B cell (primary cell): ENCODE measurements at regions not wholly inside any gene's neighbourhood (a gene's known extent, or its start where the extent isn't known, plus 50 kb on each side); places are given as distances from the start of the nearest gene placed in this dataset.

Experiments
- ATAC-seq: fragments of 200-7000 bp; cut with Tn5 transposase; one replicate; pipeline ENCODE4 v1.10.0; 2021; ENCODE audit warnings: low read depth, mild to moderate bottlenecking, moderate number of reproducible peaks, moderate library complexity
- CTCF ChIA-PET: fragments of 350-600 bp; sonication (Branson Sonifier 250); formaldehyde crosslinking; loops from one replicate; lab custom pipeline; 2021; ENCODE audit warnings: antibody characterized with exemption, inconsistent platforms; lab: Charles Lee
- POLR2A ChIA-PET: fragments of 350-600 bp; sonication (Branson Sonifier 250); formaldehyde crosslinking; loops from one replicate; lab custom pipeline; 2021; ENCODE audit warnings: antibody characterized with exemption; lab: Charles Lee
- DNase-seq: peaks from one replicate; pipeline ENCODE4 v3.0.0; 2013
- H2AFZ ChIP-seq: 2 replicates; pipeline ENCODE4 v1.6.1; 2012; ENCODE audit warnings: mild to moderate bottlenecking, low read depth, low read length; ENCODE audit not compliant: insufficient read depth, poor library complexity, severe bottlenecking
- H3K27ac ChIP-seq, 2 donors: 1 replicate in 1 of 2; 2 replicates in 1 of 2; pipeline ENCODE4 v1.5.1; 2012 to 2013; ENCODE audit warnings: low read length in 2 of 2, mild to moderate bottlenecking in 2 of 2, moderate library complexity in 1 of 2
- H3K27me3 ChIP-seq, 4 experiments: fragments of 200-600 bp in 1 of 4; sonication (generic) in 1 of 4; replicated peaks in 1 of 4; 1 replicate in 2 of 4; 2 replicates in 2 of 4; pipeline versions ENCODE4 v1.6.1 to v1.7.0; 2013 to 2016; ENCODE audit warnings: low read length in 3 of 4, mild to moderate bottlenecking in 2 of 4, mixed read lengths in 1 of 4, moderate library complexity in 1 of 4; ENCODE audit not compliant: insufficient read depth in 4 of 4, control insufficient read depth in 3 of 4; ENCODE audit errors: control extremely low read depth in 1 of 4
- H3K36me3 ChIP-seq, 2 experiments: replicated peaks in 1 of 2; 1 replicate in 1 of 2; 2 replicates in 1 of 2; pipeline versions ENCODE4 v1.6.1 to v1.7.1; 2013; ENCODE audit warnings: low read length in 1 of 2; ENCODE audit not compliant: insufficient read depth in 2 of 2, control insufficient read depth in 1 of 2; ENCODE audit errors: control extremely low read depth in 1 of 2, extremely low read depth in 1 of 2
- H3K4me1 ChIP-seq, 2 donors: fragments of 200-600 bp in 1 of 2; sonication (generic) in 1 of 2; 1 replicate in 1 of 2; 2 replicates in 1 of 2; pipeline versions ENCODE4 v1.5.1 to v1.6.1; 2013 to 2017; ENCODE audit warnings: low read length in 2 of 2; ENCODE audit not compliant: control insufficient read depth in 2 of 2, insufficient read depth in 2 of 2
- H3K4me2 ChIP-seq: replicated peaks from 2 replicates; pipeline ENCODE3; 2012; ENCODE audit warnings: mild to moderate bottlenecking, low read depth, low read length; ENCODE audit not compliant: poor library complexity, severe bottlenecking
- H3K4me3 ChIP-seq, 5 experiments: fragments of 200-600 bp in 1 of 5; sonication (generic) in 1 of 5; 1 replicate in 3 of 5; 2 replicates in 2 of 5; pipeline versions ENCODE4 v1.5.1 to v1.7.0; 2011 to 2016; ENCODE audit warnings: low read length in 4 of 5, mild to moderate bottlenecking in 4 of 5, low read depth in 2 of 5, control low read depth in 1 of 5, moderate library complexity in 1 of 5; ENCODE audit not compliant: insufficient read depth in 1 of 5; ENCODE audit errors: control extremely low read depth in 1 of 5, extremely low read depth in 1 of 5
- H3K79me2 ChIP-seq: fragments of 200-600 bp; sonication (generic); one replicate; pipeline ENCODE4 v1.6.0; 2016; ENCODE audit warnings: low read length; ENCODE audit not compliant: control insufficient read depth, insufficient read depth
- H3K9ac ChIP-seq: fragments of 200-600 bp; sonication (generic); 2 replicates; pipeline ENCODE4 v1.6.1; 2017; ENCODE audit warnings: mild to moderate bottlenecking, low read length, moderate library complexity
- H3K9me3 ChIP-seq, 3 donors: one replicate each; pipeline versions ENCODE4 v1.6.1 to v1.7.1; 2013; ENCODE audit warnings: low read length in 2 of 3; ENCODE audit not compliant: control insufficient read depth in 2 of 3, insufficient read depth in 1 of 3; ENCODE audit errors: control extremely low read depth in 1 of 3
- H4K20me1 ChIP-seq: 2 replicates; pipeline ENCODE4 v1.6.0; 2012; ENCODE audit warnings: mild to moderate bottlenecking, low read length; ENCODE audit not compliant: insufficient read depth, control insufficient read depth, poor library complexity, severe bottlenecking
- H3K27ac Mint-ChIP-seq: one replicate; pipeline ENCODE4 v1.8.0; 2021; ENCODE audit warnings: mixed read lengths
- H3K27me3 Mint-ChIP-seq: one replicate; pipeline ENCODE4 v1.8.0; 2021; ENCODE audit warnings: mixed read lengths
- H3K4me1 Mint-ChIP-seq: one replicate; pipeline ENCODE4 v1.8.0; 2021; ENCODE audit warnings: mixed read lengths
- H3K4me3 Mint-ChIP-seq: one replicate; pipeline ENCODE4 v1.8.0; 2021; ENCODE audit warnings: mixed read lengths
- H3K9me3 Mint-ChIP-seq: one replicate; pipeline ENCODE4 v1.8.0; 2022; ENCODE audit warnings: mixed read lengths; ENCODE audit not compliant: insufficient read depth
- EZH2 ChIP-seq: IDR thresholded peaks from 2 replicates; pipeline ENCODE4 v1.6.1; 2012; ENCODE audit warnings: borderline replicate concordance, low read depth, mild to moderate bottlenecking, moderate library complexity, low read length; ENCODE audit not compliant: insufficient read depth, poor library complexity, severe bottlenecking
- WGBS: methylation state at CpG from one replicate; pipeline ENCODE4 v1.1.5; 2013; ENCODE audit warnings: missing lambda C conversion rate; ENCODE audit not compliant: insufficient coverage; 5-methylcytosine and 5-hydroxymethylcytosine counted together
- intact Hi-C: fragments of 100-400 bp; cut with micrococcal nuclease; formaldehyde crosslinking; loops from one replicate; pipeline ENCODE4 v1.10.0; 2022
- TF ChIP-seq, protein P1 (sequence below): fragments of 200-600 bp; IDR thresholded peaks from one replicate; pipeline ENCODE4 v1.8.0; 2022; ENCODE audit warnings: antibody characterized with exemption, mild to moderate bottlenecking

GRCh38 chr9:16028548-16028947 lies 475.7 kb downstream of the CCDC171 start:
- no peaks in the 10 kb centered on the region for H3K4me1 ChIP-seq
- Mint-ChIP-seq H3K27ac (no peak overlapping the region), H3K4me3 (no peak overlapping the region), H3K9me3 (no peaks in the 10 kb centered on the region), H3K27me3 (no peaks in the 10 kb centered on the region), H3K4me1 (no peaks in the 10 kb centered on the region)
- no peak overlapping the region for H3K9ac ChIP-seq
- no peak overlapping the region for H3K4me3 ChIP-seq
- no peaks in the 10 kb centered on the region for H3K27me3 ChIP-seq
- no peaks in the 10 kb centered on the region for H3K9me3 ChIP-seq
- no peaks in the 10 kb centered on the region for H3K79me2 ChIP-seq
- H3K4me2 ChIP-seq, result no peak overlapping the region
- no peaks in the 10 kb centered on the region for H3K36me3 ChIP-seq
- 78% methylated on average over 2 of the region's 2 CpGs for WGBS
- ATAC-seq (no peak), DNase-seq (no peak)
- TF ChIP-seq, protein P1, sequence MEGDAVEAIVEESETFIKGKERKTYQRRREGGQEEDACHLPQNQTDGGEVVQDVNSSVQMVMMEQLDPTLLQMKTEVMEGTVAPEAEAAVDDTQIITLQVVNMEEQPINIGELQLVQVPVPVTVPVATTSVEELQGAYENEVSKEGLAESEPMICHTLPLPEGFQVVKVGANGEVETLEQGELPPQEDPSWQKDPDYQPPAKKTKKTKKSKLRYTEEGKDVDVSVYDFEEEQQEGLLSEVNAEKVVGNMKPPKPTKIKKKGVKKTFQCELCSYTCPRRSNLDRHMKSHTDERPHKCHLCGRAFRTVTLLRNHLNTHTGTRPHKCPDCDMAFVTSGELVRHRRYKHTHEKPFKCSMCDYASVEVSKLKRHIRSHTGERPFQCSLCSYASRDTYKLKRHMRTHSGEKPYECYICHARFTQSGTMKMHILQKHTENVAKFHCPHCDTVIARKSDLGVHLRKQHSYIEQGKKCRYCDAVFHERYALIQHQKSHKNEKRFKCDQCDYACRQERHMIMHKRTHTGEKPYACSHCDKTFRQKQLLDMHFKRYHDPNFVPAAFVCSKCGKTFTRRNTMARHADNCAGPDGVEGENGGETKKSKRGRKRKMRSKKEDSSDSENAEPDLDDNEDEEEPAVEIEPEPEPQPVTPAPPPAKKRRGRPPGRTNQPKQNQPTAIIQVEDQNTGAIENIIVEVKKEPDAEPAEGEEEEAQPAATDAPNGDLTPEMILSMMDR, result no peak
- TF ChIP-seq EZH2, result no peak
- intact Hi-C loops, result no loop called here
- no peak overlapping the region for H2AFZ ChIP-seq
- POLR2A ChIA-PET, result no interaction called here
- CTCF ChIA-PET, result no interaction called here
- no peaks in the 10 kb centered on the region for H4K20me1 ChIP-seq
- no peak overlapping the region for H3K27ac ChIP-seq

DNA sequence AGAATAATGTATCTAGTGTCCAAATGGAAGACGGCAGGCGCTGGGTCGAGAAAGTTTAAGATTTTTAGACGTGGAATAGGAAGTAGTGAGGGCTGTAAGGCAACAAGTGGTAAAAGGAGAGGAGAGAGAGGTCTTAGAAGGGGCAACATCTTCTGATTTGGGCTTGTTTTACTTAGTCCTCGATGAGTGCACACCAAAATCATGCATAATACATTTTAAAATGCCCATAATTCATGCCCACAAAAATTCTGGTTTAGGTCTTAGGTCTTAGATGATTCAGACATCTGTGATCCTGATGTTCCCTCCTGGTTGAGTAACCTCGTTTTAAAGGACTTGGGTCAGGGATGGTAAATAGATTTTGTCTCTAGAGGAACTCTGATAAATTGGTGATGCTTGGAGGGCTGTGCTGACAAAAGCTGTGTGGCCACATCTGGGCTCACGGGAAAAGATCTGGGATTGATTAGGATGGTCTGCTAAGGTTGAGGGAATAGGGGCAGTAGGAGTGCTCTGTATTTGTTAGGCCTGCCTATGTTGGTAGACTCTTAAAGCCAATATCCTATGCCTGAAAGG lies 476.3 kb downstream of the CCDC171 start:
- Histone ChIP-seq H4K20me1 (no peaks in the 10 kb centered on the region), H3K79me2 (no peaks in the 10 kb centered on the region), H3K4me3 (no peak overlapping the region), H3K27me3 (no peaks in the 10 kb centered on the region), H2AFZ (no peak overlapping the region), H3K36me3 (no peaks in the 10 kb centered on the region), H3K4me2 (no peak overlapping the region), H3K27ac (no peak overlapping the region), H3K9ac (no peak overlapping the region), H3K9me3 (no peaks in the 10 kb centered on the region), H3K4me1 (no peaks in the 10 kb centered on the region)
- ChIA-PET CTCF (no interaction called here), POLR2A (no interaction called here)
- no peaks in the 10 kb centered on the region for H3K4me1 Mint-ChIP-seq
- WGBS, result 88% methylated on average over 6 of the region's 7 CpGs
- H3K4me3 Mint-ChIP-seq, result no peak overlapping the region
- no peaks in the 10 kb centered on the region for H3K9me3 Mint-ChIP-seq
- ATAC-seq (no peak), DNase-seq (no peak)
- no peak overlapping the region for H3K27ac Mint-ChIP-seq
- TF ChIP-seq, protein P1, result no peak
- TF ChIP-seq EZH2, result no peak
- intact Hi-C loops, result no loop called here
- no peaks in the 10 kb centered on the region for H3K27me3 Mint-ChIP-seq
